RWPE2 (cell line): ENCODE measurements at regions not wholly inside any gene's neighbourhood (a gene's known extent, or its start where the extent isn't known, plus 50 kb on each side); places are given as distances from the start of the nearest gene placed in this dataset.

Source experiments
- ATAC-seq: fragments of 200-7000 bp; cut with Tn5 transposase; 3 replicates; pipeline ENCODE4 v1.9.1; 2021; ENCODE audit warnings: low read depth
- DNase-seq: peaks from one replicate; pipeline ENCODE4 v3.0.0-alpha.2; 2020; ENCODE audit warnings: low spot score
- H3K27ac ChIP-seq: fragments of 450-650 bp; 2 replicates; pipeline ENCODE4 v1.5.1; 2017; ENCODE audit warnings: mild to moderate bottlenecking; ENCODE audit not compliant: poor library complexity, severe bottlenecking
- H3K27me3 ChIP-seq: fragments of 250-450 bp; sonication (Bioruptor Pico); 2 replicates; pipeline ENCODE4 v1.5.1; 2021; ENCODE audit warnings: mild to moderate bottlenecking, moderate library complexity; ENCODE audit not compliant: insufficient read depth, poor library complexity, severe bottlenecking
- H3K36me3 ChIP-seq: fragments of 250-450 bp; sonication (Bioruptor Pico); 2 replicates; pipeline ENCODE4 v1.5.1; 2020; ENCODE audit warnings: low read depth, mild to moderate bottlenecking, moderate library complexity
- H3K4me1 ChIP-seq: fragments of 250-450 bp; sonication (Bioruptor Pico); 2 replicates; pipeline ENCODE4 v1.5.1; 2021; ENCODE audit warnings: mild to moderate bottlenecking, moderate library complexity; ENCODE audit not compliant: insufficient read depth, poor library complexity, severe bottlenecking
- H3K4me3 ChIP-seq: fragments of 250-450 bp; sonication (Bioruptor Pico); 2 replicates; pipeline ENCODE4 v1.5.1; 2021; ENCODE audit warnings: mild to moderate bottlenecking, moderate library complexity; ENCODE audit not compliant: severe bottlenecking
- H3K9me3 ChIP-seq: fragments of 250-450 bp; sonication (Bioruptor Pico); 2 replicates; pipeline ENCODE4 v1.5.1; 2021; ENCODE audit warnings: mild to moderate bottlenecking, moderate library complexity; ENCODE audit not compliant: severe bottlenecking
- TF ChIP-seq, protein P1 (sequence below): fragments of 450-650 bp; IDR thresholded peaks from one replicate; pipeline ENCODE4 v1.5.1; 2017; ENCODE audit warnings: mild to moderate bottlenecking, moderate library complexity; ENCODE audit not compliant: poor library complexity, severe bottlenecking

DNA sequence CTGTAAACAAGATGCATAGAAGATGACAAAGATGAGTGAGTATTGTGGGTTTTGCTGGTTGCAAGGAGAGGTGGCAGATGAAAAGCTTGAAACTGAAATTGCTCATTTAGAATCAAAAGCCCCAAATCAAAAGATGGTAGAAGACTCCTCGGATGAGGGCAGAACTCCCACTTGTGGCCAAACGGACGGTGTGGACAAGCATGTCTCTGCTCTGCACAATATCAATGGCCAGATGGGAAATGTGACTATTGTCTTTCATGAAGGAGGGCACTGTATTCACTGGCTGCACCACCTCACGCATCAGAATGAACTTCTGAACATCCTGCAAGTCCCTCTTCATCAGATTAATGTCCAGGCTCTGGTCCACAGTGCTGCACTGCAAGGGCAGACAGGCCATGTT is 541.7 kb downstream of the MTRR start:
- H3K27ac ChIP-seq, result no peak overlapping the region
- H3K4me3 ChIP-seq, result no peak overlapping the region
- peaks cover 8% of the 10 kb centered on the region for H3K27me3 ChIP-seq
- ATAC-seq (no peak), DNase-seq (no peak)
- no peaks in the 10 kb centered on the region for H3K4me1 ChIP-seq
- TF ChIP-seq, protein P1, sequence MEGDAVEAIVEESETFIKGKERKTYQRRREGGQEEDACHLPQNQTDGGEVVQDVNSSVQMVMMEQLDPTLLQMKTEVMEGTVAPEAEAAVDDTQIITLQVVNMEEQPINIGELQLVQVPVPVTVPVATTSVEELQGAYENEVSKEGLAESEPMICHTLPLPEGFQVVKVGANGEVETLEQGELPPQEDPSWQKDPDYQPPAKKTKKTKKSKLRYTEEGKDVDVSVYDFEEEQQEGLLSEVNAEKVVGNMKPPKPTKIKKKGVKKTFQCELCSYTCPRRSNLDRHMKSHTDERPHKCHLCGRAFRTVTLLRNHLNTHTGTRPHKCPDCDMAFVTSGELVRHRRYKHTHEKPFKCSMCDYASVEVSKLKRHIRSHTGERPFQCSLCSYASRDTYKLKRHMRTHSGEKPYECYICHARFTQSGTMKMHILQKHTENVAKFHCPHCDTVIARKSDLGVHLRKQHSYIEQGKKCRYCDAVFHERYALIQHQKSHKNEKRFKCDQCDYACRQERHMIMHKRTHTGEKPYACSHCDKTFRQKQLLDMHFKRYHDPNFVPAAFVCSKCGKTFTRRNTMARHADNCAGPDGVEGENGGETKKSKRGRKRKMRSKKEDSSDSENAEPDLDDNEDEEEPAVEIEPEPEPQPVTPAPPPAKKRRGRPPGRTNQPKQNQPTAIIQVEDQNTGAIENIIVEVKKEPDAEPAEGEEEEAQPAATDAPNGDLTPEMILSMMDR, result no peak
- no peaks in the 10 kb centered on the region for H3K36me3 ChIP-seq
- H3K9me3 ChIP-seq, result no peaks in the 10 kb centered on the region

DNA sequence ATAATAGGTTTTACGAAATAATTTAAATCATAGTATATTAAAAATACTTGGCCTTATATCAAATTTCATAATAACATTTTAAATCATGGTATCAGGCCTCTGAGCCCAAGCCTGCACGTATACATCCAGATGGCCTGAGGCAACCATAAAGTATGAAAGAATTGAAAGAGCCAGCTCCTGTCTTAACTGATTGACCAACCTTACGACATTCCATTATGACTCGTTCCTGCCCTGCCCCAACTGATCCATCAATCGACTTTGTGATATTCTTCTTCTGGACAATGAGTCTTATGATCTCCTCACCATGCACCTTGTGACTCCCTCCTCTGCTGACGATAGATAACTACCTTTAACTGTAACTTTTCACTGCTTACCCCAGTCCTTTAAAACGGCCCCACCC is 545.0 kb downstream of the MTRR start:
- TF ChIP-seq, protein P1, result no peak
- H3K27me3 ChIP-seq, result peaks cover 2% of the 10 kb centered on the region
- no peaks in the 10 kb centered on the region for H3K4me1 ChIP-seq
- no peak overlapping the region for H3K4me3 ChIP-seq
- H3K36me3 ChIP-seq, result no peaks in the 10 kb centered on the region
- no peak overlapping the region for H3K27ac ChIP-seq
- DNase-seq (no peak), ATAC-seq (peak; percentile 60; the same call in 2 of the 3 replicates)
- H3K9me3 ChIP-seq, result no peaks in the 10 kb centered on the region

DNA sequence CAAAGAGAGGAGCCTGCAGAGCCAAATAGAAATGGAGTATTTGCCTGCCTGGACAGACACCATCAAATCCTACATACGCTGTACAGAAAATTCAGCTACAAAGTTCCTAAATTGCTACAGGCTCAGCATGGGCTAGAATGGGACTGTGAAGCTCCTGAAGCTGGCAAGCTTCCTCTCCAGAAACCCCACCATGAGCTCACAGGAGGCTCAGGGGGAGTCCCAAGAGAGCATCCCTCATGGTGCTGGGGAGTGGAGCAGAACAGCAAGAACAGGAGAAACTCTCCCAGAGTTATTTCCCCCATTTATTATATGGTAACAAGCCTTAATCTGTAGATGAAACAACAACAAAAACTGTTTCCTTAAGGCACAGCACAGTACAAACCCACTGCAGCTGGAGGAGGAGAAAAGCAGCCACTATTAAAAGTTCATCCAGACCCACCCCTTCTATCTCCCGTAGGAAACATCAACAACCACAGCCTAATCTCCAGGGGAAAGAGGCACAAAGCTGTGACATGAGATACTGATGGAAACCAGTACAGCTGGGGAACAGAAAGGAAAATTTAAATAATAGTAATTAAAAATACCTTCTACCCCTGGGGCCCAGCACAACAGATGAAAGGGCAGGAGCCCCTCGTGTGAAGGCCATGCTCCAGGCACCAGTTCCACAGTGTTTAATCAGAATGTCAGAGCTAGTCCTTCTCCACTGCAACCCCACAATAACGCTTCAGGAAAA is 548.5 kb downstream of the MTRR start:
- no peaks in the 10 kb centered on the region for H3K4me1 ChIP-seq

DNA sequence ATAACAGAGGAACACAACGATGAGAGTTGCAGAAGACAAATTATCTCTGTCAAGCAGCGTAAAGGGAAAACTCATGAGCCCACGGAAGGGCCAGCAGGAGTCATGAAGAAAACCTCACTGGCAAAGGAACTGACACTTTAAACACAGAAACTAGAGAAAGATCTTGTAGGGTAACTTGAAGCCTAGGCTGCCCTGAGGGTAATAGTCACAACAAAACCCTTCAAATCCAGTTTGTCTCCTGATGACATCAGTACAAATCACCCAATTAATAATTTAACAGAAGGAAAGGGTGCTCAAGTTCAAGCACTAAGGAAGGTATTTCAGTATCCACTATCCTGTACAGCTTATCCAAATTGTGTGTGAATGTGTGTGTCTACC is 549.1 kb downstream of the MTRR start:
- ATAC-seq (no peak), DNase-seq (no peak)
- H3K9me3 ChIP-seq, result no peaks in the 10 kb centered on the region
- TF ChIP-seq, protein P1, result no peak
- no peak overlapping the region for H3K4me3 ChIP-seq
- H3K36me3 ChIP-seq, result no peaks in the 10 kb centered on the region
- no peaks in the 10 kb centered on the region for H3K27me3 ChIP-seq
- H3K27ac ChIP-seq, result no peak overlapping the region
- no peaks in the 10 kb centered on the region for H3K4me1 ChIP-seq

More for the DNA sequence above, 548.5 kb downstream of the MTRR start:
- Histone ChIP-seq H3K27ac (no peak overlapping the region), H3K4me3 (no peak overlapping the region), H3K27me3 (no peaks in the 10 kb centered on the region), H3K36me3 (no peaks in the 10 kb centered on the region), H3K9me3 (no peaks in the 10 kb centered on the region)
- ATAC-seq (no peak), DNase-seq (no peak)
- TF ChIP-seq, protein P1, result no peak
